ENCODE measurements at regions not wholly inside any gene's neighbourhood (a gene's known extent, or its start where the extent isn't known, plus 50 kb on each side); places are given as distances from the start of the nearest gene placed in this dataset.

GRCh38 chr13:104460554-104460953, 1394.3 kb upstream of the SLC10A2 start:
- no peaks in the 10 kb centered on the region for H3K9me3 ChIP-seq (ENCODE audit: low read length)
- ChIA-PET CTCF (ENCODE audit: unreplicated experiment) (no interaction called here), POLR2A (interaction anchor here (0.7 kb wide), 1 partner anchor 192 kb away, joined by 7 read pairs; no protein-coding TSS in a partner anchor)
- no peaks in the 10 kb centered on the region for H3K79me2 ChIP-seq (ENCODE audit: insufficient read depth, low read depth, low read length)
- no peak overlapping the region for H3K4me3 ChIP-seq (ENCODE audit: low read depth, low read length, poor library complexity, severe bottlenecking)
- no peaks in the 10 kb centered on the region for H3K4me1 ChIP-seq (ENCODE audit: insufficient read depth, low read length, poor library complexity, severe bottlenecking)
- no peaks in the 10 kb centered on the region for H4K20me1 ChIP-seq (ENCODE audit: insufficient read depth, low read length)
- no peak for TF ChIP-seq EZH2phosphoT487 (IDR thresholded peaks at IDR 0.05; ENCODE audit: borderline replicate concordance, low read depth, low read length)
- TF ChIP-seq, protein P1, sequence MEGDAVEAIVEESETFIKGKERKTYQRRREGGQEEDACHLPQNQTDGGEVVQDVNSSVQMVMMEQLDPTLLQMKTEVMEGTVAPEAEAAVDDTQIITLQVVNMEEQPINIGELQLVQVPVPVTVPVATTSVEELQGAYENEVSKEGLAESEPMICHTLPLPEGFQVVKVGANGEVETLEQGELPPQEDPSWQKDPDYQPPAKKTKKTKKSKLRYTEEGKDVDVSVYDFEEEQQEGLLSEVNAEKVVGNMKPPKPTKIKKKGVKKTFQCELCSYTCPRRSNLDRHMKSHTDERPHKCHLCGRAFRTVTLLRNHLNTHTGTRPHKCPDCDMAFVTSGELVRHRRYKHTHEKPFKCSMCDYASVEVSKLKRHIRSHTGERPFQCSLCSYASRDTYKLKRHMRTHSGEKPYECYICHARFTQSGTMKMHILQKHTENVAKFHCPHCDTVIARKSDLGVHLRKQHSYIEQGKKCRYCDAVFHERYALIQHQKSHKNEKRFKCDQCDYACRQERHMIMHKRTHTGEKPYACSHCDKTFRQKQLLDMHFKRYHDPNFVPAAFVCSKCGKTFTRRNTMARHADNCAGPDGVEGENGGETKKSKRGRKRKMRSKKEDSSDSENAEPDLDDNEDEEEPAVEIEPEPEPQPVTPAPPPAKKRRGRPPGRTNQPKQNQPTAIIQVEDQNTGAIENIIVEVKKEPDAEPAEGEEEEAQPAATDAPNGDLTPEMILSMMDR (conservative IDR thresholded peaks at IDR 0.05; ENCODE audit: low read length) = no peak
- no peak overlapping the region for H3K27ac ChIP-seq (ENCODE audit: low read depth, low read length, poor library complexity, severe bottlenecking)
- H3K4me2 ChIP-seq (ENCODE audit: low read length) = no peak overlapping the region
- intact Hi-C loops (cut with micrococcal nuclease; ENCODE audit: unreplicated experiment) = no loop called here
- H3K36me3 ChIP-seq (ENCODE audit: insufficient read depth, low read length) = no peaks in the 10 kb centered on the region
- BruUV-seq (replicated peaks) = no TSS peak
- DNase-seq (ENCODE audit: low spot score) = no peak
- H2AFZ ChIP-seq (ENCODE audit: low read length) = no peak overlapping the region
- H3K9me2 ChIP-seq (ENCODE audit: insufficient read depth, low read length) = no peaks in the 10 kb centered on the region

DNA sequence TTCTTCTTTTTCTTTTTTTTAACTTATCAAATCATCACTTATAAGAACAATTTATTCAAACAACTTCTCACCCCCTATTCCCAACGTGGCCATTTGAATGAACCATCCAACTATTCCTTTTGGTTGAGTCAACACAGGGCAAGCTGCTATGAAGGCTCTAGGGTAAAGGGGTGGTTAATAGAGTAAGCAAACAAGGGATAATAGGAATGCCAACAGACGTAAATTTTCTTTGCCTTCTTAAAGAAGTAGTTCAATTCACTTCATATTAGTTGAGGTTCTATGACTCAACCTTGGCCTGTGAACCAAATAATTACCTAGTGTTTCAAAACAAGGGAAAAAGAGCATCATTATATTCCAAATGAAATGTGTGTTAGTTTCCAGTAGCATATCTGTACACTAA, 1383.8 kb upstream of the SLC10A2 start:
- H3K4me1 ChIP-seq (ENCODE audit: insufficient read depth, low read length, poor library complexity, severe bottlenecking) = no peaks in the 10 kb centered on the region
- TF ChIP-seq, protein P1 (conservative IDR thresholded peaks at IDR 0.05; ENCODE audit: low read length) = no peak
- TF ChIP-seq EZH2phosphoT487 (IDR thresholded peaks at IDR 0.05; ENCODE audit: borderline replicate concordance, low read depth, low read length) = no peak
- no peak overlapping the region for H3K4me2 ChIP-seq (ENCODE audit: low read length)
- no peak overlapping the region for H3K27ac ChIP-seq (ENCODE audit: low read depth, low read length, poor library complexity, severe bottlenecking)
- H3K79me2 ChIP-seq (ENCODE audit: insufficient read depth, low read depth, low read length) = no peaks in the 10 kb centered on the region
- BruUV-seq (replicated peaks) = no TSS peak
- H3K9me3 ChIP-seq (ENCODE audit: low read length) = no peaks in the 10 kb centered on the region
- H3K4me3 ChIP-seq (ENCODE audit: low read depth, low read length, poor library complexity, severe bottlenecking) = no peak overlapping the region
- H3K36me3 ChIP-seq (ENCODE audit: insufficient read depth, low read length) = no peaks in the 10 kb centered on the region
- intact Hi-C loops (cut with micrococcal nuclease; ENCODE audit: unreplicated experiment) = no loop called here
- CTCF ChIA-PET (ENCODE audit: unreplicated experiment) = no interaction called here
- no peak overlapping the region for H2AFZ ChIP-seq (ENCODE audit: low read length)
- no peaks in the 10 kb centered on the region for H3K9me2 ChIP-seq (ENCODE audit: insufficient read depth, low read length)
- POLR2A ChIA-PET = no interaction called here
- no peaks in the 10 kb centered on the region for H4K20me1 ChIP-seq (ENCODE audit: insufficient read depth, low read length)
- no peak for DNase-seq (ENCODE audit: low spot score)

DNA sequence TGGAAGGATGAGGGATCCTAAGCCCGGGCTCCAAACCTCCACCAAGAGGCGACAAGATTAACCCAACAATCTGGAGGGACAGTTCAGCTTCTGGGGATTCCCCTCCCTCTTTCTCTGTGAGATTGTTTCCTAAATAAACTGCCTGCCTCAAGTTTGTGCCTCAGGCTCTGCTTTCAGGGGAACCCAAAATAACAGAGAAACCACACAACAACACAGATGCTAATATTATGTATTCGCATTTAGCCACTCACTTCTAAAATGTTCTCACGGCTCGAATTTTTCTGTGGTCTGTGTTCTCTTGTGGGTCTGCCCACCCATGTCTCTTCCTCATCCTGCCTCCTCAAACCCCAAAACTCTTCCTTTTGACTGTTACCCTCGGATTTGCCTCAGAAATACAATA, 1381.1 kb upstream of the SLC10A2 start:
- intact Hi-C loops (cut with micrococcal nuclease; ENCODE audit: unreplicated experiment) = no loop called here
- no peaks in the 10 kb centered on the region for H3K36me3 ChIP-seq (ENCODE audit: insufficient read depth, low read length)
- H3K9me2 ChIP-seq (ENCODE audit: insufficient read depth, low read length) = no peaks in the 10 kb centered on the region
- no peak overlapping the region for H3K4me2 ChIP-seq (ENCODE audit: low read length)
- H3K27ac ChIP-seq (ENCODE audit: low read depth, low read length, poor library complexity, severe bottlenecking) = no peak overlapping the region
- TF ChIP-seq, protein P1 (conservative IDR thresholded peaks at IDR 0.05; ENCODE audit: low read length) = no peak
- no peak for TF ChIP-seq EZH2phosphoT487 (IDR thresholded peaks at IDR 0.05; ENCODE audit: borderline replicate concordance, low read depth, low read length)
- H3K4me3 ChIP-seq (ENCODE audit: low read depth, low read length, poor library complexity, severe bottlenecking) = no peak overlapping the region
- ChIA-PET CTCF (ENCODE audit: unreplicated experiment) (no interaction called here), POLR2A (no interaction called here)
- no peaks in the 10 kb centered on the region for H4K20me1 ChIP-seq (ENCODE audit: insufficient read depth, low read length)
- no peaks in the 10 kb centered on the region for H3K79me2 ChIP-seq (ENCODE audit: insufficient read depth, low read depth, low read length)
- H3K9me3 ChIP-seq (ENCODE audit: low read length) = no peaks in the 10 kb centered on the region
- no peaks in the 10 kb centered on the region for H3K4me1 ChIP-seq (ENCODE audit: insufficient read depth, low read length, poor library complexity, severe bottlenecking)
- no peak overlapping the region for H2AFZ ChIP-seq (ENCODE audit: low read length)
- no TSS peak for BruUV-seq (replicated peaks)
- no peak for DNase-seq (ENCODE audit: low spot score)

All from OCI-LY7 (cell line).